H1 (cell line): ENCODE measurements at regions not wholly inside any gene's neighbourhood (a gene's known extent, or its start where the extent isn't known, plus 50 kb on each side); places are given as distances from the start of the nearest gene placed in this dataset.

ENCODE experiments used
- RAD21 ChIP-seq, 2 experiments: IDR thresholded peaks in 1 of 2; conservative IDR thresholded peaks in 1 of 2; 2 replicates each; pipeline ENCODE4 v1.6.1; 2011; ENCODE audit warnings: low read depth in 2 of 2, low read length in 2 of 2, improper control_type of control experiment in 1 of 2, inconsistent platforms in 1 of 2, mild to moderate bottlenecking in 1 of 2, moderate library complexity in 1 of 2

- no peak for TF ChIP-seq RAD21 (IDR thresholded peaks at IDR 0.05 in 1 of 2, conservative IDR thresholded peaks at IDR 0.05 in 1 of 2; ENCODE audit: low read depth in 2 of 2, low read length in 2 of 2)
Measured at GRCh38 chr12:44942714-44943113, 66.6 kb upstream of the NELL2 start (continued).
